ENCODE measurements at regions not wholly inside any gene's neighbourhood (a gene's known extent, or its start where the extent isn't known, plus 50 kb on each side); places are given as distances from the start of the nearest gene placed in this dataset.

GRCh38 chr10:60664859-60665258 is 113.4 kb upstream of the CDK1 start:
- DNase-seq (ENCODE audit: low read depth), result no peak

DNA sequence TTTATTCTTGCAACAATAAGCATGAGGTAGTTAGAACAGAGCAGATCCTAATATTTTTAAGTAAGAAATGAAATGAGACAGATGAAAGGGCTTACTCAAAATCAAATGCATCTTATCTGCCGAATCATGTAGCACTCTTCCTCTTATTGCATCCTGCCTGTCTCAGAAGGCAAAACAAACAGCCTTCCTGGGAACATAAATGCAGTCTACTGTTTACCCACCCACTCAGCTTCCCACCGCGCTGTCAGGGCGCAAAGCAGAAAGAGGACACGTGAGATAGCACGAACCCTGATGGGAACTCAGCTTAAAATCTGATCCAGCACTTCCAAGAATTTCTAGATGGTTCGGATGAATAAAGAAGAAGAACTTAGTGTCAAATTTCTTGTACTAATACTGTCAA is 114.4 kb upstream of the CDK1 start:
- no peak for DNase-seq (ENCODE audit: low read depth)

DNA sequence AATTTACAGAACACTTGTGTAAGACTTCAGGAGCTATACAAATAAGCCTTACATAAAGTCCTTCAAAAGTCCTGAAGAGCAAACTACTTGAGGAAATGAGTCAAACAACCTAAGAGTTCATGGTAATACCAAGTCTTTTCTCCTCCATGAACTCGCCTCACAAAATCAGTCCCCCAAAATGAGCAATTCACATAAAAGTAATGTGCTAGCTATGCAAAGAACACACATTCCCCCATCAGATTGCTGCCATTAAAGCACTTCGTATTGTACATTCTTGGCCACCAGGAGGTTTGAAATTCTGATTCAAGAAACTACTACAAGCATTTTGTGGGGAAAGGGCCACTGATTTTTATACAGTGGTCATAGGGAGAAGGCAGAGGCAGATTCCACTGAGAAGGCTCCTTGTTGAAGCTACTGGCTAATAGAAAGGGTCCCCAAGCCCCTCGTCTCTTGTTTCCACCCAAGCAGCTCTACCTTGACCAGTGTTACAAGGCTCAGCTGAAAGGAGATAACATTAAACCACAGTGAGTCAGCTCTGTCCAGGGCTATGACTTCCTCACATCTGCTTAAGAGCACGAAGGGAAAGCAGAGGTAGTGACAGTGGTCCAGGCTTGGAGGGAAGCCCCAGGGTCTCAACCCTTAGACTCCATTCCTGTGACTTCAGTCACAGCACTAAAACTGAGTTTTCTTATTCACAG is 115.2 kb upstream of the CDK1 start:
- no peak for DNase-seq (ENCODE audit: low read depth)

DNA sequence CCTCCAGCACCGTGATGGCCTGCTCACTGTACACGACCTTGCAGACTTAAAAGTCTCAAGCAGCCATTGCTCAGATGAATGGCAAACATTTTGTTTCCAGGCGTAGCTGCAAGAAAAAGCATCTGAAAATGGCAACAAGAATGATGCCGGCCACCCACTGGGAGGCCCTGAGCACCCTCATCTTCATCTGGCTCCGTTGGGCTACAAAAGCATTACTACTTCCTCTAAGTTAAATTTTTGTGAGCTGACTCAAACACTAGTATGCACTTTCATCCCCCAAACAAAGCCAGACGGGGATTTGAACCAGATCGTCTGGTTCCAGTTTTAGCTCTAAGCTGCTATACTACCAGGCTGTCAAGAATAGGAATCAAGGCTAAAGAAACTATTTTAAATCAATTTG is 116.6 kb upstream of the CDK1 start:
- DNase-seq (ENCODE audit: low read depth), result no peak

DNA sequence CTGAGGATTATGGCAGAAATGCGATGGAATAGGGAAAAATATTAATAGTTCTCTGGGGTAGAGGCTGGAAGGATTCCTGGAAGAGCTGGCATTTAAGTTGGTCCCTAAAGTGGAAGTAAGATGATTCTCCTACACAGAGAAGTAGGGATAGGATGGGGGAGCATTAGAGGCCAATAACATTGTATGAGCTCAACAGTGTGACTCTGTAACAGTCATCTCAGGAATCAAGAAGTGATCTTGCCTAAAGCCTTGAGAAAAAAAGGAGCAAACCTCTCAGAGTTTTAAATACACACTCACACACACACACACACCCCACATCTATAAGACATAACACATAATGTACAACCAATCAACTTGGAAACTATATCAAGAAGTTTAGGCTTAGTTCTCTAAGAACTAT is 117.7 kb upstream of the CDK1 start:
- no peak for DNase-seq (ENCODE audit: low read depth)

DNA sequence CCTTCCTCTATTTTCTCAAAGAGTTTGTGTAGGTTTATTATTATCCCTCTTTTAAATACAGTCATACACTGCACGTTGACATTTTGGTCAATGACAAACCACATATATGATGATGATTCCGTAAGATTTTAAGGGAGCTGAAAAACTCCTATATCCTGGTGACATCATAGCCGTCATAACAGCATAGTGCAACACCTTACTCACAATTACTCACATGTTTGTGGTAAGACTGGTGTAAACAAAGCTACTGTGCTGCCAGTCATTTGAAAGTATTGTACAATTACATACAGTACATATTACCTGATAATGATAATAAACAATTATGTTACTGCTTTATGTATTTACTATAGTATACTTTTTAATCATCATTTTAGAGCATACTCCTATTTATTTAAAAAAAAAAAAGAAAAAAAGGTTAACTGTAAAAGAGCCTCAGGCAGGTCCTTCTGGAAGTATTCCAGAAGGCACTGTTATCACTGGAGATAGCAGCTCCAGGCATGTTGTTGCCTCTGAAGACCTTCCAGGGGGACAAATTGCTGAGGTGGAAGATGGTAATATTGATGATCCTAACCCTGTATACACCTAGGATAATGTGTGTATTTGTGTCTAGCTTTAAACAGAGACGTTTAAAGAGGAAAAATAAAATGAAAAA is 123.3 kb upstream of the CDK1 start:
- no peak for DNase-seq (ENCODE audit: low read depth)

DNA sequence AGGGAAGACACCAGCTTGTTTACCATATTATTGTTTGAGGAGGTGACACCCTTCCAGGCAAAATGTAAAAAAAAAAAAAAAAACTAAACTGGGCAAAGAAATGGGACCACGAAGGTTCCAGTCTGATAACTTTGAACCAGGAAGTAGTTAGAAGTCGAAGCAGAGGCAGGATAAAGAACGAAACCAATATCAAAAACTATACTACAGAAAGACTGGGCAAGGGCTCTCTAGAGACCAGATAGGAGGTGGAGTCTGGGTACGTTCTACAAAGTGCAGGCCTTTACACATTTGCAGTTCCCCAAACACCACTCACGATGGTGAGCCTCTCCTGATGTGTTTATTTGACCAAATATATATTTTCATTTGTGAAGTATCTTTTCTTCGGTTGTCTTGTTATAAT is 125.7 kb upstream of the CDK1 start:
- no peak for DNase-seq (ENCODE audit: low read depth)

DNA sequence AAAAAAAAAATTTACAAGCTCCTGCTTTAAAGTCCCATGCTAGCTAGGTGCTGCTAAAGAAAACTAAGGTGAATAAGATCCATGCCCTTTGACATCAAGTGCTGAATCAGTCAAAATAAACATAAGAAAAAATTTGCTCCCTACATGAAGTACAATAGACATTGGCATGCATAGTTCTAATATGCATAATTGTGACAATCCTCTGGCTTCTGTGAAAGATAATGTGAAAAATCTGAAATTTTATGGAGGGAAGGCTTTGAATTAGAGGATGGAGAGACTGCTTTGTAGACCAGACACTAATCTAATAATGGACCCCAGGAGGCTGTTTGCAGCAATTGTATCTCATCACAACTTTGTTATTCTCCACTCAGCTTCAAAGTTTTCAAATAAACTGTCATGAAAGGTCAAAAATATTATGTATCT is 127.9 kb upstream of the CDK1 start:
- DNase-seq (ENCODE audit: low read depth), result no peak

GRCh38 chr10:60649485-60650377 is 128.5 kb upstream of the CDK1 start:
- no peak for DNase-seq (ENCODE audit: low read depth)

DNA sequence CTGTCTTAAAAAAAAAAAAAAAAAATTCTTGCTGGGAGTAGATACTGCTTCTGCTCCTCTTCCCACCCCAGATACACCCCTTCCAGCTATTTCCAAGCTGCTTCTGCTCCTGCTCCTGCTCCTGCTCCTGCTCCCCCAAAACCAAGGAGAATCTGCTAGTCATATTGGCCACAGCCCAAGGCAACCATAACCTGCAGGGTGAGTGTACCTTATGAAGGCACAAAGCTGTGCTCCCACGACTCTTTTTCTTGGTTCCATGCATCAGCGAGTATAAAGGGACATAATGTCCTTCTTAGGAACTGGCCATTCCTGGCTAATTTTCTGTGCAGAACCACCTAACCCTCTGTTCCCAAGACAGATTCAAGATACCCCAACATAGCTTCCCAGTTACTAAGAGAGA is 129.5 kb upstream of the CDK1 start:
- no peak for DNase-seq (ENCODE audit: low read depth)

- no peak for DNase-seq (ENCODE audit: low read depth)
Measured at GRCh38 chr10:60646966-60647796, 131.1 kb upstream of the CDK1 start.

GRCh38 chr10:60645980-60646379 is 132.3 kb upstream of the CDK1 start:
- DNase-seq (ENCODE audit: low read depth), result no peak

DNA sequence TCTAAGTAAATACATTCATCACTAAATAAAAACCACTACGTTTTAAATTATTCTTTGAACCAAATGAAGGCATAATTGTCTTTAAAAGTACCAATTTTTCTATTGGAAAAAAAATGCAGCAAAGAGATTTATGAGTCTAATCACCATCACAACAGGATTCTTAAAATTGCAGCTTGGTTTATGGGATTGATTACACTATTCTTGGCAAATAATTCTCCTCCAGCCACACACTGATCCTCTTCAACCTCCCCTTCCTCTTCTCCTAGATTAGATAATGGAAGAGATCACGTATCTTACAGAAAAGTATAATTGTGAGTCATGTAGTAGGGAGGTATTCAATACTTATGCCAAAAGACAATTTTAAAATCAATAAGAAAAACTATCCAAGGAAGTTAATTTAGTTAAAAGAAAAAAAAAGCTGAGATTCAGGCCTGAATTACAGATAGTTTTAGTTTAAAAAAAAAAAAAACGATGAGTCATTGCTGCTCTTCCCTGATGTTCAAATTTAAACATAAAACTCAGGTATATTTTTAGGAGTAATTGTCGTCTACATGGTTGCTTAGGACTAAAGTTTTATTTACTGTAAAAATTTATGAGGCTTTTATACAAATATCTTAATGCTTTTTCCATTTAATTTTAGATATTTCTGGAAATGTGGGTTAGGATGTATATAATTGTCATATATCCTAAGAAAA is 133.7 kb upstream of the CDK1 start:
- no peak for DNase-seq (ENCODE audit: low read depth)

DNA sequence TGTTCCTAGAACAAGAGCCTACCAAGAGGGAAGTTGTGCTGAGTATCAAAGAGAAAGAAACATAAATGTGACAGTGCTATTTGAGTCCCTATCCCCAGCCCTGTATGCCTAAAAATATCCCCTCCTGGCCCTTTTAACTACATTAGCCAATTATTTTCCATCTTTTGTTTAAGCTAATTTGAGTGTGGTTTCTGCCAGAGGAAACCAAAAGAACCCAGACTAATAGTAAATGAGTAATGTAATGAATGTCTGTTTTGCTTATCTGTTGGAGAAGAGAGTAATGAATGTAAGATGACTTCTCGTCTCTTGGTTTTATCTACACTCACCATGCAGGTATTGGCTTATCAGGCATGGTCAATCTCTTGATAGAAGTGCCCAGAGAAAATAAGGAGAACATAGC is 134.4 kb upstream of the CDK1 start:
- DNase-seq (ENCODE audit: low read depth), result no peak

- no peak for DNase-seq (ENCODE audit: low read depth)
Measured at GRCh38 chr10:60629332-60629731, 148.9 kb upstream of the CDK1 start.

- DNase-seq (ENCODE audit: low read depth), result no peak
Measured at GRCh38 chr10:60627778-60628748, 150.2 kb upstream of the CDK1 start.

- no peak for DNase-seq (ENCODE audit: low read depth)
Measured at GRCh38 chr10:60626037-60626436, 152.2 kb upstream of the CDK1 start.

- DNase-seq (ENCODE audit: low read depth), result no peak
Measured at GRCh38 chr10:60623627-60624026, 154.7 kb upstream of the CDK1 start.

- no peak for DNase-seq (ENCODE audit: low read depth)
Measured at GRCh38 chr10:60621018-60621417, 157.3 kb upstream of the CDK1 start.

DNA sequence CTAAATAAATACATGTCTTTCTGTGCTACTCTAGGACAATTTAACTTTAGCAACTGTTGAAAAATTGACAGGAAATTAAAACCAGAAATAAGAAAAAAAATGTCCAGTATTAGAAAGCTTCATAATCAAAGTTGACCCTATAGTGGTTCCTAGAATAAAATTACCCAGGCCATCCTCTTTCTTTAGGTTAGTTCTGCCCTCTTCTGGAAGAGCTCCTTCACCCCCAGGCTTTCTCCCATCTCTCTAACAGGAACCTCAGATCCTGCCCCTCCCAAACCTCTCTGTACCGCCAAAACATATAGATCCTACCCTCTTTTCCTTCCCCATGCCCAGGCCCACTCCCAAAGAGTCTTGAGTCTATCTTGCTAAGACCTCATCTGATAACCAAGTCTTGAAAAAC is 159.4 kb upstream of the CDK1 start:
- DNase-seq (ENCODE audit: low read depth), result no peak
